SW480 (cell line): ENCODE measurements at regions not wholly inside any gene's neighbourhood (a gene's known extent, or its start where the extent isn't known, plus 50 kb on each side); places are given as distances from the start of the nearest gene placed in this dataset.
"Not testable (repeated sequence)": the region's sequence is repeated elsewhere in the genome, so short reads cannot be mapped to it uniquely, and the experiment has no call there.

Experiments used
- DNase-seq: peaks from one replicate; pipeline ENCODE4 v3.0.0-alpha.2; 2016; ENCODE audit warnings: low spot score

GRCh38 chr12:123061441-123062205, 81.1 kb downstream of the ARL6IP4 start:
- no peak for DNase-seq

- DNase-seq: no peak
Observed at GRCh38 chr12:123059500-123059899, 79.0 kb downstream of the ARL6IP4 start.

GRCh38 chr12:123058980-123059379, 78.5 kb downstream of the ARL6IP4 start:
- DNase-seq: no peak

- no peak for DNase-seq
Observed at GRCh38 chr12:123058481-123058880, 78.0 kb downstream of the ARL6IP4 start.

- no peak for DNase-seq
Observed at GRCh38 chr12:123057513-123058265, 77.2 kb downstream of the ARL6IP4 start.

- DNase-seq: no peak
Observed at GRCh38 chr12:123056709-123057108, 76.2 kb downstream of the ARL6IP4 start.

GRCh38 chr12:123056053-123056452, 75.6 kb downstream of the ARL6IP4 start:
- DNase-seq: no peak

GRCh38 chr12:123055281-123055766, 74.8 kb downstream of the ARL6IP4 start:
- DNase-seq: no peak

- DNase-seq: no peak
Observed at GRCh38 chr12:123054371-123054770, 73.9 kb downstream of the ARL6IP4 start.

- DNase-seq: no peak
Observed at GRCh38 chr12:123051556-123051955, 71.1 kb downstream of the ARL6IP4 start.

GRCh38 chr12:123050913-123051312, 70.4 kb downstream of the ARL6IP4 start:
- DNase-seq: no peak

GRCh38 chr12:123050331-123050831, 69.9 kb downstream of the ARL6IP4 start:
- no peak for DNase-seq

- no peak for DNase-seq
Observed at GRCh38 chr12:123049398-123050240, 69.1 kb downstream of the ARL6IP4 start.

- DNase-seq: not testable (repeated sequence)
Observed at GRCh38 chr12:123047892-123048291, 67.4 kb downstream of the ARL6IP4 start.

- DNase-seq: no peak
Observed at GRCh38 chr12:123047289-123047688, 66.8 kb downstream of the ARL6IP4 start.

- DNase-seq: no peak
Observed at GRCh38 chr12:123046431-123046830, 66.0 kb downstream of the ARL6IP4 start.

- no peak for DNase-seq
Observed at GRCh38 chr12:123045678-123046077, 65.2 kb downstream of the ARL6IP4 start.

GRCh38 chr12:123044351-123044750, 63.9 kb downstream of the ARL6IP4 start:
- no peak for DNase-seq

GRCh38 chr12:123043536-123044001, 63.1 kb downstream of the ARL6IP4 start:
- DNase-seq: peak; percentile 84

- no peak for DNase-seq
Observed at GRCh38 chr12:123042833-123043232, 62.4 kb downstream of the ARL6IP4 start.

- DNase-seq: no peak
Observed at GRCh38 chr12:123041811-123042655, 61.6 kb downstream of the ARL6IP4 start.
